ENCODE measurements at regions not wholly inside any gene's neighbourhood (a gene's known extent, or its start where the extent isn't known, plus 50 kb on each side); places are given as distances from the start of the nearest gene placed in this dataset.

GRCh38 chr1:94321662-94322061 lies 84.3 kb upstream of the ARHGAP29 start:
- no peak for TF ChIP-seq CTCF (conservative IDR thresholded peaks at IDR 0.05)
- TF ChIP-seq EZH2 (IDR thresholded peaks at IDR 0.05; ENCODE audit: low read depth) = no peak

All from PC-9 (cell line).